ENCODE measurements at regions not wholly inside any gene's neighbourhood (a gene's known extent, or its start where the extent isn't known, plus 50 kb on each side); places are given as distances from the start of the nearest gene placed in this dataset.

- no peak for TF ChIP-seq ZNF280D (tag by site-specific recombination; IDR thresholded peaks at IDR 0.05)
- TF ChIP-seq ZBTB26 (tag by site-specific recombination; optimal IDR thresholded peaks at IDR 0.05): no peak
- no peak for TF ChIP-seq ZNF157 (tag by site-specific recombination; IDR thresholded peaks at IDR 0.05)
- no peak for TF ChIP-seq ZNF121 (tag by site-specific recombination; IDR thresholded peaks at IDR 0.05)
- TF ChIP-seq KLF1 (tag by site-specific recombination; IDR thresholded peaks at IDR 0.05): no peak
- TF ChIP-seq KLF10 (tag by site-specific recombination; IDR thresholded peaks at IDR 0.05): no peak
- TF ChIP-seq MYNN (tag by site-specific recombination; IDR thresholded peaks at IDR 0.05; ENCODE audit: borderline replicate concordance): no peak
- TF ChIP-seq OSR2 (tag by site-specific recombination; IDR thresholded peaks at IDR 0.05): no peak
- no peak for TF ChIP-seq ZSCAN30 (tag by site-specific recombination; IDR thresholded peaks at IDR 0.05)
- no peak for TF ChIP-seq ZNF223 (tag by site-specific recombination; IDR thresholded peaks at IDR 0.05)
- no peak for TF ChIP-seq PRDM10 (tag by site-specific recombination; IDR thresholded peaks at IDR 0.05)
- no peak for TF ChIP-seq ZNF211 (tag by site-specific recombination; IDR thresholded peaks at IDR 0.05; ENCODE audit: low read depth)
- no peak for TF ChIP-seq ZNF600 (tag by site-specific recombination; IDR thresholded peaks at IDR 0.05)
- TF ChIP-seq PRDM1 (tag by site-specific recombination; IDR thresholded peaks at IDR 0.05): no peak
These were observed 136.1 kb downstream of the DCAF12L2 start (continued) for GRCh38 chrX:126030021-126030420.

GRCh38 chrX:126063984-126064383 is 102.1 kb downstream of the DCAF12L2 start:
- POLR2A ChIA-PET: no interaction called here
- H3K27ac ChIP-seq (ENCODE audit: extremely low read depth, low read depth, low read length): no peak overlapping the region
- no peaks in the 10 kb centered on the region for H3K36me3 ChIP-seq (ENCODE audit: control insufficient read depth in 2 of 2, insufficient read depth in 1 of 2, low read length in 2 of 2)
- CTCF ChIA-PET: no interaction called here
- no peak overlapping the region for H3K4me3 ChIP-seq (ENCODE audit: low read depth, low read length)
- no peaks in the 10 kb centered on the region for H3K9me3 ChIP-seq (ENCODE audit: control insufficient read depth, insufficient read depth, low read depth, low read length)
- no peaks in the 10 kb centered on the region for H3K4me1 ChIP-seq (ENCODE audit: control insufficient read depth, insufficient read depth, low read length)
- no peak for TF ChIP-seq ZNF48 (tag by site-specific recombination; IDR thresholded peaks at IDR 0.05)
- TF ChIP-seq ZNF354C (tag by site-specific recombination; IDR thresholded peaks at IDR 0.05; ENCODE audit: borderline replicate concordance, low read depth): no peak
- no peak for TF ChIP-seq ZNF623 (tag by site-specific recombination; IDR thresholded peaks at IDR 0.05)
- TF ChIP-seq ZNF792 (tag by site-specific recombination; IDR thresholded peaks at IDR 0.05): no peak
- no peak for TF ChIP-seq KLF8 (tag by site-specific recombination; IDR thresholded peaks at IDR 0.05)
- TF ChIP-seq ZNF416 (tag by site-specific recombination; IDR thresholded peaks at IDR 0.05): no peak
- no peak for TF ChIP-seq ZNF202 (tag by site-specific recombination; IDR thresholded peaks at IDR 0.05; ENCODE audit: borderline replicate concordance)
- TF ChIP-seq ELK4 (IDR thresholded peaks at IDR 0.05; ENCODE audit: borderline replicate concordance, low read depth, low read length): no peak
- TF ChIP-seq SP2 (tag by site-specific recombination; IDR thresholded peaks at IDR 0.05): no peak
- TF ChIP-seq MEIS1 (CRISPR knock-in tag; IDR thresholded peaks at IDR 0.05; ENCODE audit: borderline replicate concordance): no peak
- TF ChIP-seq ZNF121 (tag by site-specific recombination; IDR thresholded peaks at IDR 0.05): no peak
- TF ChIP-seq HOXA7 (CRISPR knock-in tag; IDR thresholded peaks at IDR 0.05; ENCODE audit: borderline replicate concordance): no peak
- no peak for TF ChIP-seq TRIM28 (IDR thresholded peaks at IDR 0.05; ENCODE audit: borderline replicate concordance, low read length)
- TF ChIP-seq ZNF169 (tag by site-specific recombination; IDR thresholded peaks at IDR 0.05): no peak
- TF ChIP-seq ZNF398 (tag by site-specific recombination; IDR thresholded peaks at IDR 0.05): no peak
- TF ChIP-seq ZNF514 (tag by site-specific recombination; IDR thresholded peaks at IDR 0.05): no peak
